GM18861 (cell line): ENCODE measurements at regions not wholly inside any gene's neighbourhood (a gene's known extent, or its start where the extent isn't known, plus 50 kb on each side); places are given as distances from the start of the nearest gene placed in this dataset.
A peak's percentile ranks its signal among the peaks of the same experiment; 100 is the strongest.
"Not testable (repeated sequence)": the region's sequence is repeated elsewhere in the genome, so short reads cannot be mapped to it uniquely, and the experiment has no call there.

Source experiments
- ATAC-seq: cut with Tn5 transposase; IDR thresholded peaks from one replicate; pipeline ENCODE4 v1.9.1; 2021; ENCODE audit not compliant: unreplicated experiment

DNA sequence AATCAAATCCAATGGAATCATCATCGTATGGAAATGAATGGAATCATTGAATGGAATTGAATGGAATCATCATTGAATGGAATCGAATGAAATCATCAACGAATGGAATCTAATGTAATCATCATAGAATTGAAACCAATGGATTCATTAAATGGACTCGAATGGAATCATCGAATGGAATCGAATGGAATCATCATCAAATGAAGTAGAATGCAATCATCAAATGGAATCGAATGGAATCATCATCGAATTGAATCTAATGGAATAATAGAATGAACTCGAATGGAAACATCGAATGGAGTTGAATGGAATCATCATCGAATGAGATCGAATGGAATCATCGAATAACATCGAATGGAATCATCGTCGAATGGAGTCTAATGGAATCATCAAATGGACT is 232.8 kb downstream of the SHCBP1 start:
- not testable (repeated sequence) for ATAC-seq

- peak; percentile 3 for ATAC-seq
Measured at GRCh38 chr16:46387720-46388119, 233.5 kb downstream of the SHCBP1 start.

DNA sequence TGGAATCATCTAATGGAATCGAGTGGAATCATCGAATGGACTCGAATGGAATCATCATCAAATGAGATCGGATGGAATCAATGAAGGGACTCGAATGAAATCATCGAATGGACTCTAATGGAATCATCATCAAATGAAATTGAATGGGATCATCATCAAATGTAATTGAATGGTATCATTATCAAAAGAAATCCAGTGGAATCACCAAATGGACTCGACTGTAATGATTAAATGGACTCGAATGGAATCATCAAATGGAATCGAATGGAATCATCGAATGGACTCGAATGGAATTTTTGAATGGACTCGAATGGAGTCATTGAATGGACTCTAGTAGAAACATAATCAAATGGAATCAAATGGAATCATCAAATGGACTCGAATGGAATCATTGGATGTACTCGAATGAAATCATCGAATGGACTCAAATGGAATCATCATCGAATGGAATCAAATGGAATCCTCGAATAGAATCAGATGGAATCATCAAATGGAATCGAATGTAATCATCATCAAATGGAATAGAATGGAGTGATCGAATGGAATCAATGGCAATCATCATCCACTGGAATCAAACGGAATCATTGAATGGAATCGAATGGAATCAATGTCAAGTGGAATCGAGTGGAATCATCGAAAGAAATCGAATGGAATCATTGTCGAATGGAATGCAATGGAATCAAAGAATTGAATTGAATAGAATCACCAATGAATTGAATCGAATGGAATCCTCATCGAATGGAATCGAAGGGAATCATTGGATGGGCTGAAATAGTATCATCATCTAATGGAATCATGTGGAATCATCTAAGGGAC is 234.2 kb downstream of the SHCBP1 start:
- peak; percentile 4 for ATAC-seq

DNA sequence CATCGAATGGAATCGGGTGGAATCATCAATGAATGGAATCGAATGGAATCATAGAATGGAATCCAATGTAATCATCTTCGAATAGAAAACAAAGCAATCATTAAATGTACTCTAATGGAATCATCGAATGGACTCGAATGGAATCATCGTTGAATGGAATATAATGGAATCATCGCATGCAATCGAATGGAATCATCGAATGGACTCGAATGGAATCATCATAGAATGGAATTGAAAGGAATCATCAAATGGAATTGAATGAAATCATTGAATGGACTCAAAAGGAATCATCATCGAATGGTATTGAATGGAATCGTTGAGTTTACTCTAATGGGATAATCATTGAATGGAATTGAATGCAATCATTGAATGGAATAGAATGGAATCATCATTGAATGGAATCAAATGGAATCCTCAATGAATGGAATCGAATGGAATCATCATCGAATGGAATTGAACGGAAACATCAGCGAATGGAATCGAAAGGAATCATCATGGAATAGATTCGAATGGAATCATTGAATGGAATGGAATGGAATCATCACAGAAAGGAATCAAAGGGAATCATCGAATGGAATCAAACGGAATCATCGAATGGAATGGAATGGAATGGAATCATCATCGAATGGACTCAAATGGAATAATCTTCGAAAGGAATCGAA is 234.9 kb downstream of the SHCBP1 start:
- not testable (repeated sequence) for ATAC-seq

DNA sequence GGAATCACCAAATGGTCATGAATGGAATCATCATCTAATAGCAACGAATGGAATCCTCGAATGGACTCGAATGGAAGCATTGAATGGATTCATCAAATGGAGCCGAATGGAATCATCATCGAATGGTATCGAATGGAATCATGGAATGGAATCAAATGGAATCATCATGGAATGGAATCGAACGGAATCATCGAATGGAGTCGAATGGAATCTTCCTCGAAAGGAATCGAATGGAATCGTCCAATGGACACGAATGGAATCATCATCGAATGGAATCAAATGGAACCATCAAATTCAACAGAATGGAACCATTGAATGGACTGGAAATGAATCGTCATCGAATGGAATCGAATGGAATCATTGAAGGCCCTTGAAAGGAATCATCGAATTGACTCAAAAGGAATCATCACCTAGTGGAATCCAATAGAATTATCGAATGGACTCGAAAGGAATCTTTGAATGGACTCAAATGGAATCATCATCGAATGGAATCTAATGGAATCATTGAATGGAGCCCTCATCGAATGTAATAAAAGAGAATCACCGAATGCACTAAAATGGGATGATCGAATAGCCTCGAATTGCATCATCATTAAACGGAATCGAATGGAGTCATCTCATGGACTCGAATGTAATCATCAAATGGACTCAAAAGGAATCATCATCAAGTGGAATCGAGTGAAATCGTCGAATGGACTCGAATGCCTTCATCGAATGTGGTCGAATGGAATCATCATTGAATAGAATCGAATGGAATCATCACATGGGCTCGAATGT is 236.7 kb downstream of the SHCBP1 start:
- not testable (repeated sequence) for ATAC-seq

DNA sequence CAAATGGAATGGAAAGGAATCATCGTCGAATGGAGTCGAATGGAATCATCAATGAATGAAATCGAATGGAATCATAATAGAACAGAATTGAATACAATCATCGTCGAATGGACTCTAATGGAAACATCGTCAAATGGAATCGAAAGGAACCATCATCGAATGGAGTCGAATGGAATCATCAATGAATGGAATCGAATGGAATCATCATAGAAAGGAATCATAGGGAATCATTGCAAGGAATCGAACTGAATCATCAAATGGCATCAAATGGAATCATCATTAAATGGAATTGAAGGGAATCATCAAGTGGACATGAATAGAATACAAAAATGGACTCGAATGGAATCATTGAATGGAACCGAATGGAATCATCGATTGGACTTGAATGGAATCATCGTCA is 237.6 kb downstream of the SHCBP1 start:
- not testable (repeated sequence) for ATAC-seq

GRCh38 chr16:46382791-46383541 is 238.2 kb downstream of the SHCBP1 start:
- not testable (repeated sequence) for ATAC-seq

- ATAC-seq: not testable (repeated sequence)
Measured at GRCh38 chr16:46382079-46382478, 239.1 kb downstream of the SHCBP1 start.

GRCh38 chr16:46381344-46381743 is 239.8 kb downstream of the SHCBP1 start:
- not testable (repeated sequence) for ATAC-seq
